ENCODE measurements at regions not wholly inside any gene's neighbourhood (a gene's known extent, or its start where the extent isn't known, plus 50 kb on each side); places are given as distances from the start of the nearest gene placed in this dataset.

- WGBS, 3 donors: 61 to 67% (median 64%) methylated on average over 3 of the region's 3 CpGs
- DNase-seq: no peak
- Histone ChIP-seq H3K27me3 (no peaks in the 10 kb centered on the region), H3K4me3 (no peak overlapping the region), H3K4me1 (ENCODE audit: insufficient read depth) (no peaks in the 10 kb centered on the region), H3K9me3 (peaks cover 0 to 5% of the 10 kb centered on the region in 2 donors), H3K36me3 (no peaks in the 10 kb centered on the region), H3K27ac (no peak overlapping the region)
- no peak for TF ChIP-seq CTCF (IDR thresholded peaks at IDR 0.05)
- TF ChIP-seq POLR2A (IDR thresholded peaks at IDR 0.05): no peak
- no peak for TF ChIP-seq EP300 (IDR thresholded peaks at IDR 0.05)
- intact Hi-C loops (cut with DNase I): no loop called here
These were observed 976.4 kb upstream of the CDH9 start for GRCh38 chr5:28014779-28015178.

GRCh38 chr5:28012538-28012937 is 974.2 kb upstream of the CDH9 start:
- Histone ChIP-seq H3K4me1 (ENCODE audit: insufficient read depth) (no peaks in the 10 kb centered on the region), H3K27ac (no peak overlapping the region), H3K4me3 (no peak overlapping the region), H3K27me3 (no peaks in the 10 kb centered on the region), H3K9me3 (peaks cover 0 to 5% of the 10 kb centered on the region in 2 donors), H3K36me3 (no peaks in the 10 kb centered on the region)
- WGBS, 3 donors: 85 to 93% (median 92%) methylated on average over 5 of the region's 5 CpGs
- DNase-seq: no peak
- no peak for TF ChIP-seq CTCF (IDR thresholded peaks at IDR 0.05)
- no peak for TF ChIP-seq POLR2A (IDR thresholded peaks at IDR 0.05)
- TF ChIP-seq EP300 (IDR thresholded peaks at IDR 0.05): no peak
- intact Hi-C loops (cut with DNase I): no loop called here

GRCh38 chr5:28009576-28009975 is 971.2 kb upstream of the CDH9 start:
- 66 to 74% (median 66%) methylated on average over 2 of the region's 2 CpGs for WGBS, 3 donors
- TF ChIP-seq CTCF (IDR thresholded peaks at IDR 0.05) (no peak), POLR2A (IDR thresholded peaks at IDR 0.05) (no peak), EP300 (IDR thresholded peaks at IDR 0.05) (no peak)
- H3K4me1 ChIP-seq (ENCODE audit: insufficient read depth): no peaks in the 10 kb centered on the region
- no peaks in the 10 kb centered on the region for H3K36me3 ChIP-seq
- H3K27ac ChIP-seq: no peak overlapping the region
- no peaks in the 10 kb centered on the region for H3K27me3 ChIP-seq
- H3K4me3 ChIP-seq: no peak overlapping the region
- intact Hi-C loops (cut with DNase I): no loop called here
- peaks cover 0 to 5% of the 10 kb centered on the region in 2 donors for H3K9me3 ChIP-seq
- no peak for DNase-seq

DNA sequence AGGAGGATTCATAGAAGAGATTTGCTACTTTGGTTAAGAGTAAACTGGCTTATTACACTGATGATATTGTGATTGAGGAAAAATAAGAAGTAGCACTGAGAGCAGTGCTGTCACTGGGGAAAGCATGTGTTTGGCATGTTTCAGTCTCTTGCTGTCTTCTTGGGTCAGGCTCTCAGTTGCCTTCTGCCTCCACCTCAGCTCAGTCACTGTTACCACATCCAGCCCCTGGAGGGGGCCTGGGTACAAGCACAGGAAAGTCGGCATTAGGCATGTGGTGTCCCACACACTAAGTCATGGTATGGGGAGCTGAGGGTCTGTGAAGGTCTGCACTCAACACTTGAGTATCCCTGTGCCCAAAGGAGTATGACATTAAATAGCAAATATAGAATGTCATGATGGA is 958.3 kb upstream of the CDH9 start:
- WGBS, 3 donors: 0 to 93% (median 92%) methylated on average over 1 of the region's 1 CpG
- H3K27ac ChIP-seq: no peak overlapping the region

More for the DNA sequence above, 958.3 kb upstream of the CDH9 start:
- Histone ChIP-seq H3K9me3 (no peaks in the 10 kb centered on the region), H3K4me1 (ENCODE audit: insufficient read depth) (no peaks in the 10 kb centered on the region), H3K4me3 (no peak overlapping the region), H3K36me3 (no peaks in the 10 kb centered on the region), H3K27me3 (no peaks in the 10 kb centered on the region)
- intact Hi-C loops (cut with DNase I): no loop called here
- no peak for DNase-seq
- TF ChIP-seq EP300 (IDR thresholded peaks at IDR 0.05): no peak
- TF ChIP-seq CTCF (IDR thresholded peaks at IDR 0.05): no peak
- TF ChIP-seq POLR2A (IDR thresholded peaks at IDR 0.05): no peak

Measured in ovary (tissue), 7 donors.